IPS-15b (cell line): ENCODE measurements at regions not wholly inside any gene's neighbourhood (a gene's known extent, or its start where the extent isn't known, plus 50 kb on each side); places are given as distances from the start of the nearest gene placed in this dataset.

Source experiments
- H3K27me3 ChIP-seq: one replicate; pipeline ENCODE4 v1.6.1; 2013; ENCODE audit warnings: low read length; ENCODE audit not compliant: control insufficient read depth, insufficient read depth
- H3K36me3 ChIP-seq: one replicate; pipeline ENCODE4 v1.6.1; 2013; ENCODE audit warnings: low read length; ENCODE audit not compliant: control insufficient read depth, insufficient read depth
- H3K4me1 ChIP-seq: one replicate; pipeline ENCODE4 v1.6.1; 2013; ENCODE audit warnings: mild to moderate bottlenecking, low read length; ENCODE audit not compliant: control insufficient read depth, insufficient read depth
- H3K4me3 ChIP-seq: one replicate; pipeline ENCODE4 v1.5.1; 2013; ENCODE audit warnings: low read depth, low read length
- H3K9ac ChIP-seq: one replicate; pipeline ENCODE4 v1.6.1; 2013; ENCODE audit warnings: low read depth, mild to moderate bottlenecking, low read length
- H3K9me3 ChIP-seq: one replicate; pipeline ENCODE4 v1.6.1; 2013; ENCODE audit warnings: mild to moderate bottlenecking, low read length; ENCODE audit not compliant: control insufficient read depth, insufficient read depth

GRCh38 chr12:116399055-116399454, 121.6 kb upstream of the MED13L start:
- H3K27me3 ChIP-seq, result no peaks in the 10 kb centered on the region
- no peak overlapping the region for H3K4me3 ChIP-seq
- no peaks in the 10 kb centered on the region for H3K4me1 ChIP-seq
- no peaks in the 10 kb centered on the region for H3K36me3 ChIP-seq
- no peaks in the 10 kb centered on the region for H3K9me3 ChIP-seq
- no peak overlapping the region for H3K9ac ChIP-seq

GRCh38 chr12:116400636-116401372, 123.3 kb upstream of the MED13L start:
- no peaks in the 10 kb centered on the region for H3K4me1 ChIP-seq
- no peaks in the 10 kb centered on the region for H3K27me3 ChIP-seq
- no peaks in the 10 kb centered on the region for H3K36me3 ChIP-seq
- no peak overlapping the region for H3K4me3 ChIP-seq
- no peak overlapping the region for H3K9ac ChIP-seq
- no peaks in the 10 kb centered on the region for H3K9me3 ChIP-seq

- no peak overlapping the region for H3K4me3 ChIP-seq
- no peaks in the 10 kb centered on the region for H3K9me3 ChIP-seq
- H3K9ac ChIP-seq, result no peak overlapping the region
- H3K4me1 ChIP-seq, result no peaks in the 10 kb centered on the region
- H3K36me3 ChIP-seq, result no peaks in the 10 kb centered on the region
- no peaks in the 10 kb centered on the region for H3K27me3 ChIP-seq
These were observed 124.1 kb upstream of the MED13L start for GRCh38 chr12:116401565-116401964.

GRCh38 chr12:116402163-116402939, 124.9 kb upstream of the MED13L start:
- Histone ChIP-seq H3K9me3 (no peaks in the 10 kb centered on the region), H3K9ac (no peak overlapping the region), H3K36me3 (no peaks in the 10 kb centered on the region), H3K4me3 (no peak overlapping the region), H3K4me1 (no peaks in the 10 kb centered on the region), H3K27me3 (no peaks in the 10 kb centered on the region)

GRCh38 chr12:116403546-116403945, 126.1 kb upstream of the MED13L start:
- no peaks in the 10 kb centered on the region for H3K4me1 ChIP-seq
- H3K27me3 ChIP-seq, result no peaks in the 10 kb centered on the region
- no peaks in the 10 kb centered on the region for H3K9me3 ChIP-seq
- H3K9ac ChIP-seq, result no peak overlapping the region
- no peaks in the 10 kb centered on the region for H3K36me3 ChIP-seq
- no peak overlapping the region for H3K4me3 ChIP-seq

GRCh38 chr12:116404247-116404646, 126.8 kb upstream of the MED13L start:
- no peaks in the 10 kb centered on the region for H3K36me3 ChIP-seq
- H3K9me3 ChIP-seq, result no peaks in the 10 kb centered on the region

GRCh38 chr12:116404913-116405611, 127.6 kb upstream of the MED13L start:
- Histone ChIP-seq H3K4me3 (no peak overlapping the region), H3K36me3 (no peaks in the 10 kb centered on the region), H3K27me3 (no peaks in the 10 kb centered on the region), H3K9me3 (no peaks in the 10 kb centered on the region), H3K4me1 (no peaks in the 10 kb centered on the region), H3K9ac (no peak overlapping the region)

More at GRCh38 chr12:116404247-116404646, 126.8 kb upstream of the MED13L start:
- H3K4me3 ChIP-seq, result no peak overlapping the region
- H3K4me1 ChIP-seq, result no peaks in the 10 kb centered on the region
- no peaks in the 10 kb centered on the region for H3K27me3 ChIP-seq
- no peak overlapping the region for H3K9ac ChIP-seq

GRCh38 chr12:116406529-116406928, 129.0 kb upstream of the MED13L start:
- Histone ChIP-seq H3K9ac (no peak overlapping the region), H3K9me3 (no peaks in the 10 kb centered on the region), H3K4me3 (no peak overlapping the region), H3K4me1 (no peaks in the 10 kb centered on the region), H3K27me3 (no peaks in the 10 kb centered on the region), H3K36me3 (no peaks in the 10 kb centered on the region)

- no peaks in the 10 kb centered on the region for H3K4me1 ChIP-seq
- H3K27me3 ChIP-seq, result no peaks in the 10 kb centered on the region
- H3K36me3 ChIP-seq, result no peaks in the 10 kb centered on the region
- H3K4me3 ChIP-seq, result no peak overlapping the region
- H3K9me3 ChIP-seq, result no peaks in the 10 kb centered on the region
- no peak overlapping the region for H3K9ac ChIP-seq
These were observed 131.2 kb upstream of the MED13L start for GRCh38 chr12:116408489-116409250.

GRCh38 chr12:116411977-116412376, 134.5 kb upstream of the MED13L start:
- H3K9ac ChIP-seq, result no peak overlapping the region
- no peak overlapping the region for H3K4me3 ChIP-seq
- no peaks in the 10 kb centered on the region for H3K27me3 ChIP-seq
- H3K9me3 ChIP-seq, result no peaks in the 10 kb centered on the region
- H3K4me1 ChIP-seq, result peaks cover 2% of the 10 kb centered on the region
- H3K36me3 ChIP-seq, result no peaks in the 10 kb centered on the region

GRCh38 chr12:116414891-116415290, 137.4 kb upstream of the MED13L start:
- Histone ChIP-seq H3K4me1 (peaks cover 4% of the 10 kb centered on the region), H3K9me3 (no peaks in the 10 kb centered on the region), H3K9ac (no peak overlapping the region), H3K27me3 (no peaks in the 10 kb centered on the region), H3K36me3 (no peaks in the 10 kb centered on the region), H3K4me3 (no peak overlapping the region)
